Activated CD8-positive, alpha-beta T cell treated with anti-CD3 and anti-CD28 coated beads for 36 hours (primary cell): ENCODE measurements at regions not wholly inside any gene's neighbourhood (a gene's known extent, or its start where the extent isn't known, plus 50 kb on each side); places are given as distances from the start of the nearest gene placed in this dataset.

Experiments
- ATAC-seq: fragments of 200-7000 bp; cut with Tn5 transposase; one replicate; pipeline ENCODE4 v1.10.0; 2021; ENCODE audit warnings: mild to moderate bottlenecking, moderate library complexity
- CTCF ChIA-PET: fragments of 350-600 bp; sonication (Branson Sonifier 250); formaldehyde crosslinking; loops from one replicate; lab custom pipeline; 2021; ENCODE audit warnings: antibody characterized with exemption; lab: Charles Lee
- POLR2A ChIA-PET: fragments of 350-600 bp; sonication (Branson Sonifier 250); formaldehyde crosslinking; loops from one replicate; lab custom pipeline; 2021; ENCODE audit warnings: antibody characterized with exemption; lab: Charles Lee
- DNase-seq: peaks from one replicate; pipeline ENCODE4 v3.0.0-alpha.2; 2020
- H3K27ac Mint-ChIP-seq: one replicate; pipeline ENCODE4 v1.8.0; 2021; ENCODE audit warnings: mild to moderate bottlenecking, mixed read lengths
- H3K27me3 Mint-ChIP-seq: one replicate; pipeline ENCODE4 v1.8.0; 2021; ENCODE audit warnings: mixed read lengths
- H3K36me3 Mint-ChIP-seq: one replicate; pipeline ENCODE4 v1.8.0; 2021; ENCODE audit warnings: low read depth, mixed read lengths
- H3K4me1 Mint-ChIP-seq: one replicate; pipeline ENCODE4 v1.8.0; 2021; ENCODE audit warnings: low read depth, mixed read lengths
- H3K4me3 Mint-ChIP-seq: one replicate; pipeline ENCODE4 v1.8.0; 2021; ENCODE audit warnings: mild to moderate bottlenecking, moderate library complexity, mixed read lengths
- H3K9me3 Mint-ChIP-seq: one replicate; pipeline ENCODE4 v1.8.0; 2021; ENCODE audit warnings: mixed read lengths
- intact Hi-C: fragments of 100-400 bp; cut with micrococcal nuclease; formaldehyde crosslinking; loops from one replicate; pipeline ENCODE4 v1.10.0; 2022
- TF ChIP-seq, protein P1 (sequence below): fragments of 200-600 bp; IDR thresholded peaks from one replicate; pipeline ENCODE4 v1.8.0; 2022; ENCODE audit warnings: antibody characterized with exemption, mild to moderate bottlenecking

GRCh38 chr6:121612927-121613326, 177.5 kb downstream of the GJA1 start:
- TF ChIP-seq, protein P1, sequence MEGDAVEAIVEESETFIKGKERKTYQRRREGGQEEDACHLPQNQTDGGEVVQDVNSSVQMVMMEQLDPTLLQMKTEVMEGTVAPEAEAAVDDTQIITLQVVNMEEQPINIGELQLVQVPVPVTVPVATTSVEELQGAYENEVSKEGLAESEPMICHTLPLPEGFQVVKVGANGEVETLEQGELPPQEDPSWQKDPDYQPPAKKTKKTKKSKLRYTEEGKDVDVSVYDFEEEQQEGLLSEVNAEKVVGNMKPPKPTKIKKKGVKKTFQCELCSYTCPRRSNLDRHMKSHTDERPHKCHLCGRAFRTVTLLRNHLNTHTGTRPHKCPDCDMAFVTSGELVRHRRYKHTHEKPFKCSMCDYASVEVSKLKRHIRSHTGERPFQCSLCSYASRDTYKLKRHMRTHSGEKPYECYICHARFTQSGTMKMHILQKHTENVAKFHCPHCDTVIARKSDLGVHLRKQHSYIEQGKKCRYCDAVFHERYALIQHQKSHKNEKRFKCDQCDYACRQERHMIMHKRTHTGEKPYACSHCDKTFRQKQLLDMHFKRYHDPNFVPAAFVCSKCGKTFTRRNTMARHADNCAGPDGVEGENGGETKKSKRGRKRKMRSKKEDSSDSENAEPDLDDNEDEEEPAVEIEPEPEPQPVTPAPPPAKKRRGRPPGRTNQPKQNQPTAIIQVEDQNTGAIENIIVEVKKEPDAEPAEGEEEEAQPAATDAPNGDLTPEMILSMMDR: no peak
- H3K9me3 Mint-ChIP-seq: no peaks in the 10 kb centered on the region
- ATAC-seq: no peak
- no peaks in the 10 kb centered on the region for H3K4me1 Mint-ChIP-seq
- H3K27ac Mint-ChIP-seq: no peak overlapping the region
- no peak overlapping the region for H3K4me3 Mint-ChIP-seq
- no peaks in the 10 kb centered on the region for H3K27me3 Mint-ChIP-seq
- ChIA-PET CTCF (no interaction called here), POLR2A (interaction anchor here (0.6 kb wide), 1 partner anchor 415 kb away, joined by 3 read pairs; no protein-coding TSS in a partner anchor)
- DNase-seq: no peak
- intact Hi-C loops: no loop called here
- H3K36me3 Mint-ChIP-seq: no peaks in the 10 kb centered on the region

DNA sequence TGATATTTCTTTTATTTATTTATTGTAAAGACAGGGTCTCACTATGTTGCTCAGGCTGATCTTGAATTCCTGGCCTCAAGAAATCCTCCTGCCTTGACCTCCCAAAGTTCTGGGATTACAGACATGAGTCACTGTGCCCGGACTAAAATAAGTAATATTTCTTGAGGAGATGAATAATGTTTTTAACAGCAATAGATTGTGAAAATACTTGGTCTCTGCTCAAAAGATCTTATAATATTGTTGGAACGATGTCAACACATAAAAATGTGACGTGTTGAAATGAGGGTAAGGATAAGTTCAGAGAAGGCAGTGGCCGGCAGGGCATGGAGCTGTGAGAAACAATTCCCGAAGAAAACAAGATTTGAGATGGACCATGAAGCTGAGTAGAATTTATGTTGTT, 178.7 kb downstream of the GJA1 start:
- no peaks in the 10 kb centered on the region for H3K27me3 Mint-ChIP-seq
- H3K4me3 Mint-ChIP-seq: no peak overlapping the region
- TF ChIP-seq, protein P1: no peak
- CTCF ChIA-PET: no interaction called here
- POLR2A ChIA-PET: no interaction called here
- intact Hi-C loops: no loop called here
- no peaks in the 10 kb centered on the region for H3K36me3 Mint-ChIP-seq
- H3K9me3 Mint-ChIP-seq: no peaks in the 10 kb centered on the region
- H3K4me1 Mint-ChIP-seq: no peaks in the 10 kb centered on the region
- ATAC-seq: no peak
- no peak for DNase-seq
- H3K27ac Mint-ChIP-seq: no peak overlapping the region

GRCh38 chr6:121615493-121615892, 180.0 kb downstream of the GJA1 start:
- TF ChIP-seq, protein P1: no peak
- POLR2A ChIA-PET: no interaction called here

DNA sequence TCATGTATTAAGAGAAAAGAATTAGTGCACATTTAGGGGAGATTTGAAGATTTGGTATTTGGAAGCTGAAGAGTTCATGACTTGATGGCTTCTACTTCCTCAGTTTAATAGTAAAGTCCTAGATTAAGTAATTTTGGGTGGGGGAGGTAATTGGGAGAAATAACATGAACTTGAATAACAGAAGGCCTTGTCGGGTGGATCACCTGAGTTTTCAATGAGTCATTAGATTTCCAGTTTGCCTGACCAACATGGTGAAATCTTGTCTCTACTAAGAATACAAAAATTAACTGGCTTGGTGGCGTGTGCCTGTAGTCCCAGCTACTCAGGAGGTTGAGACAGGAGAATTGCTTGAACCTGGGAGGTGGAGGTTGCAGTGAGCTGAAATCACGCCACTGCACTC, 181.0 kb downstream of the GJA1 start:
- H3K4me1 Mint-ChIP-seq: no peaks in the 10 kb centered on the region
- no peak overlapping the region for H3K4me3 Mint-ChIP-seq
- intact Hi-C loops: no loop called here
- no peak overlapping the region for H3K27ac Mint-ChIP-seq
- TF ChIP-seq, protein P1: no peak
- DNase-seq (no peak), ATAC-seq (no peak)
- no peaks in the 10 kb centered on the region for H3K36me3 Mint-ChIP-seq
- H3K27me3 Mint-ChIP-seq: no peaks in the 10 kb centered on the region
- ChIA-PET CTCF (no interaction called here), POLR2A (no interaction called here)
- no peaks in the 10 kb centered on the region for H3K9me3 Mint-ChIP-seq

More at GRCh38 chr6:121615493-121615892, 180.0 kb downstream of the GJA1 start:
- no peaks in the 10 kb centered on the region for H3K36me3 Mint-ChIP-seq
- no peaks in the 10 kb centered on the region for H3K4me1 Mint-ChIP-seq
- intact Hi-C loops: no loop called here
- no peaks in the 10 kb centered on the region for H3K9me3 Mint-ChIP-seq
- ATAC-seq (no peak), DNase-seq (no peak)
- CTCF ChIA-PET: no interaction called here
- no peak overlapping the region for H3K27ac Mint-ChIP-seq
- no peak overlapping the region for H3K4me3 Mint-ChIP-seq
- H3K27me3 Mint-ChIP-seq: no peaks in the 10 kb centered on the region

- H3K27ac Mint-ChIP-seq: no peak overlapping the region
- intact Hi-C loops: no loop called here
- no peaks in the 10 kb centered on the region for H3K27me3 Mint-ChIP-seq
- no peaks in the 10 kb centered on the region for H3K36me3 Mint-ChIP-seq
- TF ChIP-seq, protein P1: no peak
- no peaks in the 10 kb centered on the region for H3K4me1 Mint-ChIP-seq
- no peak for ATAC-seq
- DNase-seq: no peak
- CTCF ChIA-PET: no interaction called here
- H3K4me3 Mint-ChIP-seq: no peak overlapping the region
- no peaks in the 10 kb centered on the region for H3K9me3 Mint-ChIP-seq
- POLR2A ChIA-PET: no interaction called here
Observed at GRCh38 chr6:121617388-121617787, 181.9 kb downstream of the GJA1 start.
